Mesodermal cell (in vitro differentiated cells): ENCODE measurements at regions not wholly inside any gene's neighbourhood (a gene's known extent, or its start where the extent isn't known, plus 50 kb on each side); places are given as distances from the start of the nearest gene placed in this dataset.
"Not testable (repeated sequence)": the region's sequence is repeated elsewhere in the genome, so short reads cannot be mapped to it uniquely, and the experiment has no call there.

Experiments used
- H3K27ac ChIP-seq: 2 replicates; pipeline ENCODE4 v1.7.0; 2013; ENCODE audit warnings: mild to moderate bottlenecking, low read depth, low read length, moderate library complexity; ENCODE audit not compliant: severe bottlenecking
- H3K36me3 ChIP-seq: 2 replicates; pipeline ENCODE4 v1.7.1; 2013; ENCODE audit warnings: mild to moderate bottlenecking, low read length, moderate library complexity; ENCODE audit not compliant: control insufficient read depth, insufficient read depth
- H3K4me1 ChIP-seq: one replicate; pipeline ENCODE4 v1.7.1; 2013; ENCODE audit warnings: mild to moderate bottlenecking, low read length; ENCODE audit not compliant: insufficient read depth, control insufficient read depth, poor library complexity, severe bottlenecking
- H3K4me3 ChIP-seq: 2 replicates; pipeline ENCODE4 v1.7.0; 2013; ENCODE audit warnings: low read length, control low read depth, mild to moderate bottlenecking; ENCODE audit not compliant: insufficient read depth, poor library complexity, severe bottlenecking; ENCODE audit errors: extremely low read depth
- H3K9me3 ChIP-seq: 2 replicates; pipeline ENCODE4 v1.7.1; 2013; ENCODE audit warnings: mild to moderate bottlenecking, low read length, moderate library complexity; ENCODE audit not compliant: control insufficient read depth
- WGBS, 2 experiments: methylation state at CpG; one replicate each; pipeline ENCODE4 v1.1.5; 2013; ENCODE audit warnings: missing lambda C conversion rate in 2 of 2; ENCODE audit not compliant: insufficient coverage in 2 of 2; 5-methylcytosine and 5-hydroxymethylcytosine counted together

DNA sequence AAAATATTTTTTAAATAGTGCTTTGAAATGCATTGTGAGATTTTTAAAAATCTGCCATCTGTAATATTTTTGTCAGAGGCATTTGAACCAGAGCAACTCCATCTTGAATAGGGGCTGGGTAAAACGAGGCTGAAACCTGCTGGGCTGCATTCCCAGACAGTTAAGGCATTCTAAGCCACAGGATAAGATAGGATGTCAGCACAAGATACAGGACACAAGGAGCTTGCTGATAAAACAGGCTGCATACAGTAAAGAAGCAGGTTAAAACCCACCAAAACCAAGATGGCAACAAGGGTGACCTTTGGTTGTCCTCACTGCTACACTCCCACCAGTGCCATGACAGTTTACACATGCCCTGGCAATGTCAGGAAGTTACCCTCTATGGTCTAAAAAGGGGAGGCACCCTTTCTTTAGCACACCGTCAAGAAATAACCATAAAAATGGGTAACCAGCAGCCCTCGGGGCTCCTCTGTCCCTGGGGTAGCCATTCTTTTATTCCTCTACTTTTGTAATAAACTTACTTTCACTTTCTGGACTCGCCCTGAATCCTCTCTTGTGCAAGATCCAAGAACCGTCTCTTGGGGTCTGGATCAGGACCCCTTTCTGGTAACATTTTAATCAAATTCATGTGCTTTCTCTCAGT is 273.7 kb downstream of the SEMA3D start:
- 72 to 82% methylated on average over 3 to 5 of the region's 5 CpGs for WGBS, 2 experiments
- H3K27ac ChIP-seq, result no peak overlapping the region

DNA sequence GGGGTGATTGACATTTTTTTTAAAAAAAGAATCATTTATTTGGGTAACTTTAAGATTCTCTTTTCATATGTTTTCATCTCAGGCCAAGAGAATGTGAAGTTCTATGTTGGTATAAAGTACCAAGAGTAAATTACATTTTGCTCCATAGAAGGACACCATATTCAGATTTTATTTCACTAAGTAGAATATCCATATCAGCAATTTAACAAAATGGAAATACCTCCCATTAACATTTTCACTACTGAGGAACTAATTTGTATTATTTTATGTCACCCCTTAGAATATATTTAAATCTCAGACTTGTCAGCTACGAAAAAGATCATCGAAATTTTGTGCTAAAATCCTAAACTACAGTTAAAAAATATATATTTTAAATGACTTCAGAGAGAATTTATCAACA is 274.3 kb downstream of the SEMA3D start:
- no peaks in the 10 kb centered on the region for H3K36me3 ChIP-seq
- no peak overlapping the region for H3K27ac ChIP-seq
- no peaks in the 10 kb centered on the region for H3K4me1 ChIP-seq
- no peak overlapping the region for H3K4me3 ChIP-seq
- no peaks in the 10 kb centered on the region for H3K9me3 ChIP-seq
- WGBS, 2 experiments, result no CpG with 5 or more reads among the region's 2 CpGs

More for the DNA sequence above, 273.7 kb downstream of the SEMA3D start:
- Histone ChIP-seq H3K4me3 (no peak overlapping the region), H3K9me3 (no peaks in the 10 kb centered on the region), H3K36me3 (no peaks in the 10 kb centered on the region), H3K4me1 (no peaks in the 10 kb centered on the region)

- Histone ChIP-seq H3K27ac (no peak overlapping the region), H3K36me3 (no peaks in the 10 kb centered on the region), H3K4me1 (no peaks in the 10 kb centered on the region), H3K9me3 (no peaks in the 10 kb centered on the region), H3K4me3 (no peak overlapping the region)
Measured at GRCh38 chr7:84912018-84912417, 274.8 kb downstream of the SEMA3D start.

DNA sequence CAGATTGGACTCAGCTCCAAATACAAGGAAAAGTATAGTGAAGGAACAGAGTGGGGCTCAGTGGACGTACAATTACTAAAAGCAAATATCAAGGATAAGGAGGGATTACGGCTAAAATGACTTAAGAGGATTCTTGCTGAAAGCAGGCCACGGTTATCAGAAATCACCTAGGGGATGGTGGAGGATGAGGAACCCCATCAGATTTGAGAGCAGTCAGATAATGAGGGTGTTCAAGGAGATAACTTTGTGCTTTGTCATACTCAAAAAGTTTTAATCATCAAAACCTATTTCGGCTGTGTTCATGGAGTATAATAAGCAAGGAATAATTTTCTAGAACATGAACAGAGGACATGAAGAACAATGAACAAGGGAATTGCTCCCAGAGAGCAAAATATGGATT is 275.8 kb downstream of the SEMA3D start:
- H3K4me3 ChIP-seq, result no peak overlapping the region
- H3K27ac ChIP-seq, result no peak overlapping the region
- H3K9me3 ChIP-seq, result no peaks in the 10 kb centered on the region
- 90 to 91% methylated on average over 3 of the region's 4 CpGs for WGBS, 2 experiments
- H3K36me3 ChIP-seq, result no peaks in the 10 kb centered on the region
- H3K4me1 ChIP-seq, result no peaks in the 10 kb centered on the region

GRCh38 chr7:84910322-84910721 is 276.5 kb downstream of the SEMA3D start:
- H3K36me3 ChIP-seq, H3K9me3 ChIP-seq, H3K4me1 ChIP-seq, H3K27ac ChIP-seq, H3K4me3 ChIP-seq: not testable (repeated sequence)
- WGBS, 2 experiments, result 66 to 82% methylated on average over 2 to 3 of the region's 5 CpGs

DNA sequence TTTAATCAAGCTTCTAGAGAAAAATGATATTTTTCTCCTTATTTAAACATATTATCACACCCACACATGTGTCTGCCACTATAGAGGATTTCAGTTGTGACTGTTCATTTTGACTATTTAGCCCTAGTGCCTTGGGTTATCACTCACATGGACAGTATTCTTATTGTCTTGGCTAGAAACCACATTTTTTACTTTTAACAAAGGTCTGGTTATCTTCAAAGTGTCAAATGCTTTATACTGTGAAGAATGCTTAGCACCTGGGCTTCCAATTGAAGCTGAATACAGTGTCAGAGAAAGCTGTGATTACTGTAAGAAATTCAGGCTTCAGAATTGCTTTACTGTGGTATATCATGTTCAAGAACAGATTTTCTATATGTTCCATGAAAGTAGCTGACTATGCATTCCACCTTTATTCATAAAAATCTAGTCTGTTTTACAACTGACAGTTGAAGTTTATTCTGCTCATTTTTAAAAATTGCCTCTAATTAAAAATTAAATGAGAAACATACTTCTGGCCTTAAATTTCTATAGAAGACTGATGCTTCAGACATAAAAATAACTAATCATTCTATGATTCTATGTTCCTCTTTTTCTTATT is 278.6 kb downstream of the SEMA3D start:
- no peaks in the 10 kb centered on the region for H3K36me3 ChIP-seq
- no peak overlapping the region for H3K27ac ChIP-seq
- no peak overlapping the region for H3K4me3 ChIP-seq
- H3K4me1 ChIP-seq, result no peaks in the 10 kb centered on the region
- H3K9me3 ChIP-seq, result no peaks in the 10 kb centered on the region

DNA sequence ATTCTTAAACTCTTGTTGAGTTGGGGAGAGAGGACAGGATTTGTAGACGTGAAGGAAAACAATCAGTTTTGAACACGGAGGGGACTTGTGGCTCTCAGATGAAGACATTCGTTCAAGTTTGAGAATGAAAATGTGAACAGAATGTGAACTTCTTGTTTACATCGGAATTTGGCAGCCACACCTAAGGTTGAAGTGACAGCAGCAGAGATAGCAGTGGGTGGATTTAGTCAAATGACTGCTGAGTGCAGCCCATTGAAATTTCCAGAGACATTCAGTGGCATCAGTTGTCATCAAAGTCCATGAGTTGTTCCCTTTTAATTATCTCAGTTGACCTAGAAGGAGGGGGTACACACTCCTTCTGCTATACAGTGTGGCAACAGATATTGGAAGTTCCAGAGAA is 280.0 kb downstream of the SEMA3D start:
- Histone ChIP-seq H3K9me3 (no peaks in the 10 kb centered on the region), H3K36me3 (no peaks in the 10 kb centered on the region), H3K4me3 (no peak overlapping the region), H3K27ac (no peak overlapping the region), H3K4me1 (no peaks in the 10 kb centered on the region)
- WGBS, 2 experiments, result 90 to 91% methylated on average over 4 of the region's 4 CpGs

GRCh38 chr7:84904561-84904960 is 282.3 kb downstream of the SEMA3D start:
- no peak overlapping the region for H3K4me3 ChIP-seq
- H3K9me3 ChIP-seq, result no peaks in the 10 kb centered on the region
- no peaks in the 10 kb centered on the region for H3K36me3 ChIP-seq
- H3K4me1 ChIP-seq, result no peaks in the 10 kb centered on the region
- H3K27ac ChIP-seq, result no peak overlapping the region

GRCh38 chr7:84901366-84901765 is 285.5 kb downstream of the SEMA3D start:
- no peak overlapping the region for H3K4me3 ChIP-seq
- H3K27ac ChIP-seq, result no peak overlapping the region
- no peaks in the 10 kb centered on the region for H3K4me1 ChIP-seq

GRCh38 chr7:84900215-84900614 is 286.6 kb downstream of the SEMA3D start:
- Histone ChIP-seq H3K36me3 (no peaks in the 10 kb centered on the region), H3K27ac (no peak overlapping the region), H3K4me1 (no peaks in the 10 kb centered on the region), H3K4me3 (no peak overlapping the region), H3K9me3 (no peaks in the 10 kb centered on the region)
- WGBS, 2 experiments, result 69 to 76% methylated on average over 2 to 3 of the region's 3 CpGs

More at GRCh38 chr7:84901366-84901765, 285.5 kb downstream of the SEMA3D start:
- no peaks in the 10 kb centered on the region for H3K9me3 ChIP-seq
- H3K36me3 ChIP-seq, result no peaks in the 10 kb centered on the region

GRCh38 chr7:84895563-84895962 is 291.3 kb downstream of the SEMA3D start:
- WGBS, 2 experiments, result 86% methylated on average over 1 of the region's 3 CpGs; no CpG with 5 or more reads in 1 of the 2 experiments
- no peaks in the 10 kb centered on the region for H3K36me3 ChIP-seq
- no peaks in the 10 kb centered on the region for H3K9me3 ChIP-seq
- no peak overlapping the region for H3K4me3 ChIP-seq
- no peak overlapping the region for H3K27ac ChIP-seq
- no peaks in the 10 kb centered on the region for H3K4me1 ChIP-seq
